MCF 10A (cell line): ENCODE measurements at regions not wholly inside any gene's neighbourhood (a gene's known extent, or its start where the extent isn't known, plus 50 kb on each side); places are given as distances from the start of the nearest gene placed in this dataset.
A peak's percentile ranks its signal among the peaks of the same experiment; 100 is the strongest.
"Not testable (repeated sequence)": the region's sequence is repeated elsewhere in the genome, so short reads cannot be mapped to it uniquely, and the experiment has no call there.

Experiments used
- BruUV-seq: library from RNA; stranded (reverse); fragments of 400-500 nt; replicated peaks from 2 replicates; lab custom pipeline; 2021; lab: Mats Ljungman, UMichigan
- CTCF ChIA-PET: fragments of 300-600 bp; sonication (Branson Sonifier 250); formaldehyde crosslinking; extraction: SDS; loops from one replicate; lab custom pipeline; 2021; ENCODE audit warnings: antibody characterized with exemption, inconsistent platforms; lab: Yijun Ruan, JAX
- POLR2A ChIA-PET: fragments of 300-600, 350-650 bp; sonication (Branson Sonifier 250); formaldehyde crosslinking; extraction: SDS; loops from one replicate; lab custom pipeline; 2020; ENCODE audit warnings: antibody characterized with exemption, inconsistent platforms; lab: Yijun Ruan, JAX
- DNase-seq: peaks from one replicate; pipeline ENCODE4 v3.0.0-alpha.2; 2018; ENCODE audit not compliant: unreplicated experiment
- H3K27ac Mint-ChIP-seq: one replicate; pipeline ENCODE4 v1.8.0; 2022; ENCODE audit warnings: mild to moderate bottlenecking, low read depth, mixed read lengths; ENCODE audit not compliant: unreplicated experiment
- H3K27me3 Mint-ChIP-seq: one replicate; pipeline ENCODE4 v1.8.0; 2022; ENCODE audit warnings: mixed read lengths; ENCODE audit not compliant: insufficient read depth, unreplicated experiment
- H3K36me3 Mint-ChIP-seq: one replicate; pipeline ENCODE4 v1.8.0; 2022; ENCODE audit warnings: mild to moderate bottlenecking, moderate library complexity, mixed read lengths; ENCODE audit not compliant: insufficient read depth, unreplicated experiment
- H3K4me1 Mint-ChIP-seq: one replicate; pipeline ENCODE4 v1.8.0; 2022; ENCODE audit warnings: mixed read lengths; ENCODE audit not compliant: insufficient read depth, unreplicated experiment
- H3K4me3 Mint-ChIP-seq: one replicate; pipeline ENCODE4 v1.8.0; 2022; ENCODE audit warnings: mild to moderate bottlenecking, moderate library complexity, mixed read lengths; ENCODE audit not compliant: unreplicated experiment
- H3K9me3 Mint-ChIP-seq: one replicate; pipeline ENCODE4 v1.8.0; 2022; ENCODE audit warnings: mixed read lengths; ENCODE audit not compliant: unreplicated experiment
- CTCF ChIP-seq: fragments of 200-600 bp; IDR thresholded peaks from one replicate; pipeline ENCODE4 v1.8.0; 2022; ENCODE audit warnings: antibody characterized with exemption, mild to moderate bottlenecking; ENCODE audit not compliant: unreplicated experiment
- intact Hi-C: fragments of 100-400 bp; cut with micrococcal nuclease; formaldehyde crosslinking; loops from 2 replicates; pipeline ENCODE4 v1.14.1; 2022

- CTCF ChIA-PET = no interaction called here
- no TSS peak for BruUV-seq
- no peaks in the 10 kb centered on the region for H3K9me3 Mint-ChIP-seq
Measured at GRCh38 chr7:109476409-109476808, 906.7 kb downstream of the DNAJB9 start.

GRCh38 chr7:109479388-109479787 lies 909.7 kb downstream of the DNAJB9 start:
- Mint-ChIP-seq H3K36me3 (no peaks in the 10 kb centered on the region), H3K4me1 (no peaks in the 10 kb centered on the region), H3K27me3 (peaks cover 74% of the 10 kb centered on the region), H3K4me3 (no peak overlapping the region), H3K27ac (no peak overlapping the region), H3K9me3 (no peaks in the 10 kb centered on the region)
- ChIA-PET POLR2A (no interaction called here), CTCF (interaction anchor here (1.1 to 1.8 kb wide), 2 partner anchors 9 to 11 kb away, joined by 4 to 5 read pairs; no protein-coding TSS in a partner anchor)
- peak; percentile 13 for TF ChIP-seq CTCF
- peak; percentile 23 for DNase-seq
- intact Hi-C loops = no loop called here
- BruUV-seq = no TSS peak

More at GRCh38 chr7:109476409-109476808, 906.7 kb downstream of the DNAJB9 start:
- Mint-ChIP-seq H3K4me3 (no peak overlapping the region), H3K4me1 (no peaks in the 10 kb centered on the region), H3K27me3 (peaks cover 84% of the 10 kb centered on the region), H3K36me3 (no peaks in the 10 kb centered on the region), H3K27ac (no peak overlapping the region)
- TF ChIP-seq CTCF = no peak
- POLR2A ChIA-PET = no interaction called here
- intact Hi-C loops = no loop called here
- DNase-seq = no peak

GRCh38 chr7:109490607-109491006 lies 920.9 kb downstream of the DNAJB9 start:
- H3K9me3 Mint-ChIP-seq, CTCF ChIA-PET, BruUV-seq, intact Hi-C loops, POLR2A ChIA-PET, DNase-seq, H3K4me1 Mint-ChIP-seq, H3K4me3 Mint-ChIP-seq, H3K27ac Mint-ChIP-seq, H3K36me3 Mint-ChIP-seq: not testable (repeated sequence)
- H3K27me3 Mint-ChIP-seq = peaks cover 25% of the 10 kb centered on the region

GRCh38 chr7:109497053-109497452 lies 927.4 kb downstream of the DNAJB9 start:
- CTCF ChIA-PET = no interaction called here
- H3K27me3 Mint-ChIP-seq = peaks cover 46% of the 10 kb centered on the region
- H3K4me1 Mint-ChIP-seq = no peaks in the 10 kb centered on the region
- no TSS peak for BruUV-seq
- POLR2A ChIA-PET = no interaction called here
- no peaks in the 10 kb centered on the region for H3K9me3 Mint-ChIP-seq
- no peak for TF ChIP-seq CTCF
- H3K36me3 Mint-ChIP-seq = no peaks in the 10 kb centered on the region
- intact Hi-C loops = no loop called here
- no peak overlapping the region for H3K4me3 Mint-ChIP-seq
- H3K27ac Mint-ChIP-seq = no peak overlapping the region
- no peak for DNase-seq

- Mint-ChIP-seq H3K27me3 (peaks cover 52% of the 10 kb centered on the region), H3K27ac (no peak overlapping the region), H3K4me1 (no peaks in the 10 kb centered on the region), H3K36me3 (no peaks in the 10 kb centered on the region), H3K4me3 (no peak overlapping the region), H3K9me3 (no peaks in the 10 kb centered on the region)
- no TSS peak for BruUV-seq
- POLR2A ChIA-PET = no interaction called here
- DNase-seq = no peak
- CTCF ChIA-PET = no interaction called here
- intact Hi-C loops = no loop called here
- TF ChIP-seq CTCF = no peak
Measured at GRCh38 chr7:109498131-109498530, 928.5 kb downstream of the DNAJB9 start.
